Activated CD8-positive, alpha-beta T cell treated with anti-CD3 and anti-CD28 coated beads for 36 hours (primary cell): ENCODE measurements at regions not wholly inside any gene's neighbourhood (a gene's known extent, or its start where the extent isn't known, plus 50 kb on each side); places are given as distances from the start of the nearest gene placed in this dataset.

Source experiments
- ATAC-seq: fragments of 200-7000 bp; cut with Tn5 transposase; one replicate; pipeline ENCODE4 v1.10.0; 2021; ENCODE audit warnings: mild to moderate bottlenecking, moderate library complexity
- CTCF ChIA-PET: fragments of 350-600 bp; sonication (Branson Sonifier 250); formaldehyde crosslinking; loops from one replicate; lab custom pipeline; 2021; ENCODE audit warnings: antibody characterized with exemption; lab: Charles Lee
- POLR2A ChIA-PET: fragments of 350-600 bp; sonication (Branson Sonifier 250); formaldehyde crosslinking; loops from one replicate; lab custom pipeline; 2021; ENCODE audit warnings: antibody characterized with exemption; lab: Charles Lee
- DNase-seq: peaks from one replicate; pipeline ENCODE4 v3.0.0-alpha.2; 2020
- H3K27ac Mint-ChIP-seq: one replicate; pipeline ENCODE4 v1.8.0; 2021; ENCODE audit warnings: mild to moderate bottlenecking, mixed read lengths
- H3K27me3 Mint-ChIP-seq: one replicate; pipeline ENCODE4 v1.8.0; 2021; ENCODE audit warnings: mixed read lengths
- H3K36me3 Mint-ChIP-seq: one replicate; pipeline ENCODE4 v1.8.0; 2021; ENCODE audit warnings: low read depth, mixed read lengths
- H3K4me1 Mint-ChIP-seq: one replicate; pipeline ENCODE4 v1.8.0; 2021; ENCODE audit warnings: low read depth, mixed read lengths
- H3K4me3 Mint-ChIP-seq: one replicate; pipeline ENCODE4 v1.8.0; 2021; ENCODE audit warnings: mild to moderate bottlenecking, moderate library complexity, mixed read lengths
- H3K9me3 Mint-ChIP-seq: one replicate; pipeline ENCODE4 v1.8.0; 2021; ENCODE audit warnings: mixed read lengths
- intact Hi-C: fragments of 100-400 bp; cut with micrococcal nuclease; formaldehyde crosslinking; loops from one replicate; pipeline ENCODE4 v1.10.0; 2022
- TF ChIP-seq, protein P1 (sequence below): fragments of 200-600 bp; IDR thresholded peaks from one replicate; pipeline ENCODE4 v1.8.0; 2022; ENCODE audit warnings: antibody characterized with exemption, mild to moderate bottlenecking

DNA sequence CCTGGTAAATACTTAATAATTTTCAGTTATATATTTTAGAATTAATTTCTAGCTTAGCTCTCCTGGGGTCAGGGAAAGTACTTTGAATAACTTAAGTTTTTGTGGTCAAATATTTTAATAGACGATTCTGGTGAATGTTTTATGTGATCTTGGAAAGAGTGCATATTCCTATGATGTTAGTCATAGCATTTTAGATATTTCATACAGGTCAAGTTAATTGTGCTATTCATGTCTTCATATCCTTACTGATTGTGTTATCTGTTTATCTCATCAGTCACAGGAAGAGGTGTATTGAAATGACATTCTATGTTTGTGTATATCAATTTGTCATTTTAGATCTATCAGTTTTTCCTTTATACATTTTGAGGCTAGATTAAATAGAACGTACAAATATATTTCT, 576.2 kb downstream of the CPS1 start:
- Mint-ChIP-seq H3K9me3 (peaks cover 1% of the 10 kb centered on the region), H3K4me1 (no peaks in the 10 kb centered on the region), H3K27ac (no peak overlapping the region), H3K27me3 (no peaks in the 10 kb centered on the region), H3K4me3 (no peak overlapping the region), H3K36me3 (no peaks in the 10 kb centered on the region)
- DNase-seq, result no peak
- CTCF ChIA-PET, result no interaction called here
- POLR2A ChIA-PET, result no interaction called here
- ATAC-seq, result no peak
- intact Hi-C loops, result no loop called here
- TF ChIP-seq, protein P1, sequence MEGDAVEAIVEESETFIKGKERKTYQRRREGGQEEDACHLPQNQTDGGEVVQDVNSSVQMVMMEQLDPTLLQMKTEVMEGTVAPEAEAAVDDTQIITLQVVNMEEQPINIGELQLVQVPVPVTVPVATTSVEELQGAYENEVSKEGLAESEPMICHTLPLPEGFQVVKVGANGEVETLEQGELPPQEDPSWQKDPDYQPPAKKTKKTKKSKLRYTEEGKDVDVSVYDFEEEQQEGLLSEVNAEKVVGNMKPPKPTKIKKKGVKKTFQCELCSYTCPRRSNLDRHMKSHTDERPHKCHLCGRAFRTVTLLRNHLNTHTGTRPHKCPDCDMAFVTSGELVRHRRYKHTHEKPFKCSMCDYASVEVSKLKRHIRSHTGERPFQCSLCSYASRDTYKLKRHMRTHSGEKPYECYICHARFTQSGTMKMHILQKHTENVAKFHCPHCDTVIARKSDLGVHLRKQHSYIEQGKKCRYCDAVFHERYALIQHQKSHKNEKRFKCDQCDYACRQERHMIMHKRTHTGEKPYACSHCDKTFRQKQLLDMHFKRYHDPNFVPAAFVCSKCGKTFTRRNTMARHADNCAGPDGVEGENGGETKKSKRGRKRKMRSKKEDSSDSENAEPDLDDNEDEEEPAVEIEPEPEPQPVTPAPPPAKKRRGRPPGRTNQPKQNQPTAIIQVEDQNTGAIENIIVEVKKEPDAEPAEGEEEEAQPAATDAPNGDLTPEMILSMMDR, result no peak

DNA sequence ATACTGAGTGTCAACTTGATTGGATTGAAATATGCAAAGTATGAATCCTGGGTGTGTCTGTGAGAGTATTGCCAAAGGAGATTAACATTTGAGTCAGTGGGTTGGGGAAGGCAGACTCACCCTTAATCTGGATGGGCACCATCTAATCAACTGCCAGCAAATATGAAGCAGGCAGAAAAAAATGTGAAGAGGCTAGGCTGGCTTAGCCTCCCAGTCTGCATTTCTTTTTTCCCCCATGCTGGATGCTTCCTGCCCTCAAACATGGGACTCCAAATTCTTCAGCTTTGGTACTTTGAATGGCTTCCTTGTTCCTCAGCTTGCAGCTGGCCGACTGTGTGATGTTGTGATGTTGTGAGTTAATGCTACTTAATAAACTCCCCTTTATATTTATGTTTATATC, 577.4 kb downstream of the CPS1 start:
- DNase-seq (no peak), ATAC-seq (no peak)
- no peaks in the 10 kb centered on the region for H3K27me3 Mint-ChIP-seq
- CTCF ChIA-PET, result no interaction called here
- POLR2A ChIA-PET, result no interaction called here
- H3K4me1 Mint-ChIP-seq, result no peaks in the 10 kb centered on the region
- no peak overlapping the region for H3K27ac Mint-ChIP-seq
- peaks cover 1% of the 10 kb centered on the region for H3K9me3 Mint-ChIP-seq
- H3K36me3 Mint-ChIP-seq, result no peaks in the 10 kb centered on the region
- H3K4me3 Mint-ChIP-seq, result no peak overlapping the region
- intact Hi-C loops, result no loop called here
- TF ChIP-seq, protein P1, result no peak

- TF ChIP-seq, protein P1, result no peak
- Mint-ChIP-seq H3K27ac (no peak overlapping the region), H3K4me1 (no peaks in the 10 kb centered on the region), H3K36me3 (no peaks in the 10 kb centered on the region), H3K4me3 (no peak overlapping the region), H3K9me3 (peaks cover 1% of the 10 kb centered on the region), H3K27me3 (no peaks in the 10 kb centered on the region)
- ChIA-PET POLR2A (no interaction called here), CTCF (no interaction called here)
- ATAC-seq (no peak), DNase-seq (no peak)
- intact Hi-C loops, result no loop called here
Measured at GRCh38 chr2:211138551-211138950, 582.2 kb downstream of the CPS1 start.

DNA sequence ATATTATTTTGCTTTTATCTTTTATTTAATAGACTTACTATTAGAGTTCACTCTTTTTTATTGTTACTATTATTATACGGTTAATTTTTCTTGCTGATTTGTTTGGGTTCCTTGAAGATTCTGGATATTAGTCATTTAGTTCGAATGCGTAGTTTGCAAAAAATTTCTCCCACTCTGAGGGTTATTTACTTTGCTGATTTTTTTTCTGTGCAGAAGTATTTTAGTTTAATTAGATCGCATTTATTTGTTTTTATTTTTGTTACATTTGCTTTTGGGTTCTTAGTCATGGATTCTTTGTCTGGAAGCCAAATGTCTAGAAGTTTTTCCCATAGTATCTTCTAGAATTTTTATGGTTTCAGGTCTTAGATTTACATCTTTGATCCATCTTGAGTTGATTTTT, 585.2 kb downstream of the CPS1 start:
- ChIA-PET POLR2A (no interaction called here), CTCF (no interaction called here)
- ATAC-seq (no peak), DNase-seq (no peak)
- Mint-ChIP-seq H3K4me3 (no peak overlapping the region), H3K27me3 (no peaks in the 10 kb centered on the region), H3K4me1 (no peaks in the 10 kb centered on the region), H3K27ac (no peak overlapping the region), H3K9me3 (no peaks in the 10 kb centered on the region), H3K36me3 (no peaks in the 10 kb centered on the region)
- TF ChIP-seq, protein P1, result no peak
- intact Hi-C loops, result no loop called here

GRCh38 chr2:211144078-211144477, 587.7 kb downstream of the CPS1 start:
- Mint-ChIP-seq H3K36me3 (no peaks in the 10 kb centered on the region), H3K9me3 (no peaks in the 10 kb centered on the region), H3K4me1 (no peaks in the 10 kb centered on the region), H3K27me3 (no peaks in the 10 kb centered on the region), H3K27ac (no peak overlapping the region), H3K4me3 (no peak overlapping the region)
- intact Hi-C loops, result no loop called here
- ChIA-PET POLR2A (no interaction called here), CTCF (no interaction called here)
- TF ChIP-seq, protein P1, result no peak
- ATAC-seq, result no peak
- no peak for DNase-seq
